IMR-90 (cell line): ENCODE measurements at regions not wholly inside any gene's neighbourhood (a gene's known extent, or its start where the extent isn't known, plus 50 kb on each side); places are given as distances from the start of the nearest gene placed in this dataset.

Experiments
- ATAC-seq: fragments of 200-7000 bp; cut with Tn5 transposase; 2 replicates; pipeline ENCODE4 v1.9.1; 2020; ENCODE audit warnings: low read depth, mild to moderate bottlenecking, moderate library complexity
- BruUV-seq: library from RNA; stranded (reverse); fragments of 400-500 nt; replicated peaks from 2 replicates; lab custom pipeline; 2021; lab: Mats Ljungman, UMichigan
- CTCF ChIA-PET: fragments of 300-600 bp; formaldehyde crosslinking; extraction: SDS; loops from one replicate; lab custom pipeline; 2021; ENCODE audit warnings: antibody characterized with exemption; lab: Yijun Ruan, JAX
- POLR2A ChIA-PET: fragments of 300-600 bp; sonication (Branson Sonifier 250); formaldehyde crosslinking; loops from one replicate; lab custom pipeline; 2022; ENCODE audit warnings: antibody characterized with exemption; ENCODE audit not compliant: unreplicated experiment; lab: Charles Lee
- DNase-seq: peaks from one replicate; pipeline ENCODE4 v3.0.0; 2013
- H2AFZ ChIP-seq: replicated peaks from 2 replicates; pipeline ENCODE3; 2013; ENCODE audit warnings: low read length, mild to moderate bottlenecking; ENCODE audit not compliant: poor library complexity
- H2AK5ac ChIP-seq: 2 replicates; pipeline ENCODE4 v1.6.1; 2013; ENCODE audit warnings: low read depth, low read length, inconsistent platforms
- H2AK9ac ChIP-seq: replicated peaks from 2 replicates; pipeline ENCODE3; 2013; ENCODE audit warnings: mild to moderate bottlenecking, low read depth, low read length, moderate library complexity; ENCODE audit not compliant: poor library complexity
- H2BK120ac ChIP-seq: 2 replicates; pipeline ENCODE4 v1.6.1; 2013; ENCODE audit warnings: low read depth, low read length, inconsistent platforms
- H2BK15ac ChIP-seq: 3 replicates; pipeline ENCODE4 v1.6.1; 2013; ENCODE audit warnings: low read depth, low read length, inconsistent platforms
- H2BK20ac ChIP-seq: 2 replicates; pipeline ENCODE4 v1.6.1; 2013; ENCODE audit warnings: low read depth, mild to moderate bottlenecking, inconsistent platforms, low read length, moderate library complexity
- H2BK5ac ChIP-seq: 2 replicates; pipeline ENCODE4 v1.6.1; 2013; ENCODE audit warnings: mild to moderate bottlenecking, low read depth, low read length, inconsistent platforms; ENCODE audit not compliant: poor library complexity, severe bottlenecking
- H3K14ac ChIP-seq: replicated peaks from 2 replicates; pipeline ENCODE4 v1.6.1; 2013; ENCODE audit warnings: low read depth, low read length, inconsistent platforms
- H3K18ac ChIP-seq: 2 replicates; pipeline ENCODE4 v1.6.1; 2013; ENCODE audit warnings: low read depth, low read length, control low read depth
- H3K23ac ChIP-seq: 2 replicates; pipeline ENCODE4 v1.6.1; 2013; ENCODE audit warnings: low read depth, low read length, inconsistent platforms
- H3K27ac ChIP-seq: 2 replicates; pipeline ENCODE4 v1.5.1; 2013; ENCODE audit warnings: mild to moderate bottlenecking, control low read depth, low read length; ENCODE audit not compliant: insufficient read depth
- H3K27me3 ChIP-seq: 2 replicates; pipeline ENCODE4 v1.6.1; 2013; ENCODE audit warnings: low read length; ENCODE audit not compliant: control insufficient read depth, insufficient read depth
- H3K36me3 ChIP-seq: 2 replicates; pipeline ENCODE4 v1.6.1; 2013; ENCODE audit warnings: low read length, mixed read lengths; ENCODE audit not compliant: control insufficient read depth, insufficient read depth
- H3K4ac ChIP-seq: 2 replicates; pipeline ENCODE4 v1.6.1; 2013; ENCODE audit warnings: low read depth, low read length, inconsistent platforms
- H3K4me1 ChIP-seq: 2 replicates; pipeline ENCODE4 v1.6.1; 2013; ENCODE audit warnings: low read length, mixed read lengths; ENCODE audit not compliant: control insufficient read depth, insufficient read depth
- H3K4me2 ChIP-seq: 2 replicates; pipeline ENCODE4 v1.6.1; 2013; ENCODE audit warnings: low read depth, mild to moderate bottlenecking, control low read depth, low read length, moderate library complexity
- H3K4me3 ChIP-seq: 2 replicates; pipeline ENCODE4 v1.5.1; 2013; ENCODE audit warnings: low read depth, mild to moderate bottlenecking, control low read depth, low read length, moderate library complexity; ENCODE audit not compliant: insufficient read depth
- H3K56ac ChIP-seq: 2 replicates; pipeline ENCODE4 v1.6.1; 2013; ENCODE audit warnings: low read length, inconsistent platforms; ENCODE audit not compliant: insufficient read depth; ENCODE audit errors: extremely low read depth
- H3K79me1 ChIP-seq, 2 experiments: 2 replicates each; pipeline ENCODE4 v1.6.1; 2013; ENCODE audit warnings: low read length in 2 of 2, inconsistent platforms in 1 of 2, low read depth in 1 of 2
- H3K9ac ChIP-seq: 2 replicates; pipeline ENCODE4 v1.6.1; 2013; ENCODE audit warnings: low read depth, low read length, control low read depth
- H3K9me1 ChIP-seq: 2 replicates; pipeline ENCODE4 v1.6.1; 2013; ENCODE audit warnings: low read length, inconsistent platforms; ENCODE audit not compliant: insufficient read depth
- H3K9me3 ChIP-seq: 2 replicates; pipeline ENCODE4 v1.6.1; 2013; ENCODE audit warnings: low read length; ENCODE audit not compliant: control insufficient read depth, insufficient read depth
- H4K20me1 ChIP-seq: 2 replicates; pipeline ENCODE4 v1.6.1; 2013; ENCODE audit warnings: low read length, inconsistent platforms; ENCODE audit not compliant: insufficient read depth
- H4K5ac ChIP-seq: 2 replicates; pipeline ENCODE4 v1.6.1; 2013; ENCODE audit warnings: mild to moderate bottlenecking, low read depth, low read length, control low read depth
- H4K8ac ChIP-seq, 2 experiments: 2 replicates each; pipeline ENCODE4 v1.6.1; 2013; ENCODE audit warnings: low read depth in 2 of 2, low read length in 2 of 2, control low read depth in 1 of 2, inconsistent platforms in 1 of 2
- H4K91ac ChIP-seq: 2 replicates; pipeline ENCODE4 v1.6.1; 2013; ENCODE audit warnings: low read depth, low read length, inconsistent platforms; ENCODE audit not compliant: insufficient read depth
- CHD1 ChIP-seq: IDR thresholded peaks from 2 replicates; pipeline ENCODE4 v1.6.1; 2012; ENCODE audit warnings: low read depth, low read length, improper control_type of control experiment
- FOS ChIP-seq: fragments of 150-350 bp; IDR thresholded peaks from 2 replicates; pipeline ENCODE4 v1.6.1; 2016; ENCODE audit warnings: low read depth, low read length
- MAZ ChIP-seq: IDR thresholded peaks from 2 replicates; pipeline ENCODE4 v1.6.1; 2012; ENCODE audit warnings: low read depth, mild to moderate bottlenecking, low read length, improper control_type of control experiment, moderate library complexity, borderline replicate concordance
- MXI1 ChIP-seq: IDR thresholded peaks from 2 replicates; pipeline ENCODE4 v1.6.1; 2012; ENCODE audit warnings: low read depth, mild to moderate bottlenecking, low read length, moderate library complexity, borderline replicate concordance
- SMC3 ChIP-seq: fragments of 150-350 bp; IDR thresholded peaks from 2 replicates; pipeline ENCODE4 v1.6.1; 2016; ENCODE audit warnings: low read depth, mild to moderate bottlenecking, antibody characterized with exemption, low read length, moderate library complexity
- WGBS, 2 experiments: methylation state at CpG; one replicate each; pipeline versions ENCODE4 v1.1.5 to v1.1.7; 2013; ENCODE audit warnings: missing lambda C conversion rate in 2 of 2; ENCODE audit not compliant: insufficient read length in 1 of 2; ENCODE audit errors: extremely low coverage in 2 of 2; 5-methylcytosine and 5-hydroxymethylcytosine counted together
- dilution Hi-C: fragments of 300-500 bp; cut with HindIII; formaldehyde crosslinking; loops from one replicate; pipeline ENCODE4 v1.14.3; 2018; ENCODE audit warnings: low sequenced_read_pairs; ENCODE audit not compliant: unreplicated experiment
- in situ Hi-C: fragments of 300-500 bp; cut with MboI; formaldehyde crosslinking; loops from 3 replicates; pipeline ENCODE4 v1.14.3; 2019; ENCODE audit warnings: low sequenced_read_pairs, inconsistent platforms, mixed read lengths
- intact Hi-C: fragments of 100-400 bp; cut with micrococcal nuclease; formaldehyde crosslinking; loops from 2 replicates; pipeline ENCODE4 v1.10.0; 2022
- TF ChIP-seq, protein P1 (sequence below): fragments of 150-350 bp; IDR thresholded peaks from 2 replicates; pipeline ENCODE4 v1.6.1; 2017; ENCODE audit warnings: mild to moderate bottlenecking, antibody characterized with exemption, low read length, low read depth

DNA sequence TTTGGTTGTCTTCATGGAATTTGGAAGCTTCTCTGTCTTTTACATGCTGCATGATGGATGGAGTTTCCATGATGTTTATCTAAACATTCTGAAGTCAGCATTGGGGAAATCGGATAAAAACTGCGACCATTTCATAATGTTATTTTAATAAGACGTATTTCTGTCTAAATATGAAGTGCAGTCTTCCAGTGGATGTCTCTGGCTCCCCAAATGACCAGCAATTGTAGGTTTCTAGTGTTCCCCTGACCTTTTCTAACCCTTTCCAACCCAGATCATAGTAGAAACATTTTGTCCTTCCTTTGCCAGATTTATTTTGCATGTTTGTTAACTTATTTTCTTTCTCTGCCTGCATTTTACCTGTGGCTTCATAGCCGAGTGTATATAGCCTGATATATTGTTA, 559.3 kb downstream of the ADCYAP1 start:
- ChIA-PET CTCF (no interaction called here), POLR2A (no interaction called here)
- in situ Hi-C loops, result no loop called here
- dilution Hi-C loops, result no loop called here
- Histone ChIP-seq H3K9ac (no peak overlapping the region), H3K4ac (no peak overlapping the region), H3K79me1 (no peaks in the 10 kb centered on the region), H2BK15ac (no peak overlapping the region), H2BK5ac (no peak overlapping the region), H4K20me1 (no peaks in the 10 kb centered on the region), H3K36me3 (no peaks in the 10 kb centered on the region), H3K18ac (no peak overlapping the region), H2BK20ac (no peak overlapping the region), H4K8ac (no peak overlapping the region), H2BK120ac (no peak overlapping the region), H3K9me1 (no peaks in the 10 kb centered on the region), H3K23ac (no peak overlapping the region), H3K4me2 (no peak overlapping the region), H2AK5ac (no peak overlapping the region), H3K27me3 (no peaks in the 10 kb centered on the region), H3K4me3 (no peak overlapping the region), H3K4me1 (no peaks in the 10 kb centered on the region), H2AFZ (no peak overlapping the region), H3K56ac (no peak overlapping the region), H4K91ac (no peak overlapping the region), H3K14ac (no peak overlapping the region), H3K27ac (no peak overlapping the region), H4K5ac (no peak overlapping the region), H3K9me3 (no peaks in the 10 kb centered on the region), H2AK9ac (no peak overlapping the region)
- intact Hi-C loops, result no loop called here
- DNase-seq (no peak), ATAC-seq (no peak)
- no TSS peak for BruUV-seq
- WGBS, 2 experiments, result no CpG with 5 or more reads among the region's 4 CpGs
- TF ChIP-seq CHD1 (no peak), MAZ (no peak), SMC3 (no peak), FOS (no peak), MXI1 (no peak)
- TF ChIP-seq, protein P1, sequence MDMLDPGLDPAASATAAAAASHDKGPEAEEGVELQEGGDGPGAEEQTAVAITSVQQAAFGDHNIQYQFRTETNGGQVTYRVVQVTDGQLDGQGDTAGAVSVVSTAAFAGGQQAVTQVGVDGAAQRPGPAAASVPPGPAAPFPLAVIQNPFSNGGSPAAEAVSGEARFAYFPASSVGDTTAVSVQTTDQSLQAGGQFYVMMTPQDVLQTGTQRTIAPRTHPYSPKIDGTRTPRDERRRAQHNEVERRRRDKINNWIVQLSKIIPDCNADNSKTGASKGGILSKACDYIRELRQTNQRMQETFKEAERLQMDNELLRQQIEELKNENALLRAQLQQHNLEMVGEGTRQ, result no peak
